AG10803 (cell line): ENCODE measurements at regions not wholly inside any gene's neighbourhood (a gene's known extent, or its start where the extent isn't known, plus 50 kb on each side); places are given as distances from the start of the nearest gene placed in this dataset.

Experiments
- DNase-seq: peaks from one replicate; pipeline ENCODE4 v3.0.0; 2010; ENCODE audit warnings: low read depth
- H3K4me3 ChIP-seq: 2 replicates; pipeline ENCODE4 v1.5.1; 2011; ENCODE audit warnings: mild to moderate bottlenecking, low read length, control low read depth
- TF ChIP-seq, protein P1 (sequence below): conservative IDR thresholded peaks from 2 replicates; pipeline ENCODE4 v1.5.1; 2011; ENCODE audit warnings: mild to moderate bottlenecking, low read length, control low read depth, inconsistent platforms

DNA sequence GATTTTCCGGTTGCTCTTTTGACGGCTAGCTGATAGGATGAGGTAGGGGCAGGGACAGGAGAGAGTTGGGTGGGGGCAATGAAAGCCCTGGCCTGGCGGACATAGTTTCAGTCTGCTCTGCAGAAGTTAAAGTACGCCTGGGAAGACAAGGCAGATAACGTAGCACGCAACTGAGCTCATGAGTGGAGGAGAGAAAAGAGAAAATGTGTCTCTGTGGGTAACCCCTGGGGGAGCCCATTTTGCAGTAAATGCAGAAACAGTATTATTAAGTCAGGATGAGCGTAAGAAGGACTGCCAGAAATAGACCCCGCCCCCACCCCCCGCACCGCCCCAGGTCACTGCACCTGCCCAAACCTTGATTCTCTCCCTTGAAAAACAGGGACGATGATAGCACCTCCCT, 51.7 kb upstream of the TARBP1 start:
- no peak for DNase-seq
- TF ChIP-seq, protein P1, sequence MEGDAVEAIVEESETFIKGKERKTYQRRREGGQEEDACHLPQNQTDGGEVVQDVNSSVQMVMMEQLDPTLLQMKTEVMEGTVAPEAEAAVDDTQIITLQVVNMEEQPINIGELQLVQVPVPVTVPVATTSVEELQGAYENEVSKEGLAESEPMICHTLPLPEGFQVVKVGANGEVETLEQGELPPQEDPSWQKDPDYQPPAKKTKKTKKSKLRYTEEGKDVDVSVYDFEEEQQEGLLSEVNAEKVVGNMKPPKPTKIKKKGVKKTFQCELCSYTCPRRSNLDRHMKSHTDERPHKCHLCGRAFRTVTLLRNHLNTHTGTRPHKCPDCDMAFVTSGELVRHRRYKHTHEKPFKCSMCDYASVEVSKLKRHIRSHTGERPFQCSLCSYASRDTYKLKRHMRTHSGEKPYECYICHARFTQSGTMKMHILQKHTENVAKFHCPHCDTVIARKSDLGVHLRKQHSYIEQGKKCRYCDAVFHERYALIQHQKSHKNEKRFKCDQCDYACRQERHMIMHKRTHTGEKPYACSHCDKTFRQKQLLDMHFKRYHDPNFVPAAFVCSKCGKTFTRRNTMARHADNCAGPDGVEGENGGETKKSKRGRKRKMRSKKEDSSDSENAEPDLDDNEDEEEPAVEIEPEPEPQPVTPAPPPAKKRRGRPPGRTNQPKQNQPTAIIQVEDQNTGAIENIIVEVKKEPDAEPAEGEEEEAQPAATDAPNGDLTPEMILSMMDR: no peak
- H3K4me3 ChIP-seq: no peak overlapping the region

DNA sequence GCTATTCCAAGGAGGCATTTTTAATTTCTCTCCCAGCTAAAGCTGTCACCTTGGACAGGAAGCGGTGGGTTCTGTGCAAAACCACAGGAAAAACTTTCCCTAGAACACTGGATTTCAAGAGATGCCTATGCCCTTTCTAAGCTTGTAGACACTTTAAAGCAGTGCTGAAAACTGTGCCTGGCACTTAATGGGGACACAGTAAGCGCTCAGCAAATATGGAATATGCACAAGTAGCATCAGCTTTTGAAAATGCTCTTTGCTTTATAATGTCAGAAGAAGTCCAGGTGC, 50.9 kb upstream of the TARBP1 start:
- TF ChIP-seq, protein P1: no peak
- DNase-seq: peak; percentile 45
- no peak overlapping the region for H3K4me3 ChIP-seq

DNA sequence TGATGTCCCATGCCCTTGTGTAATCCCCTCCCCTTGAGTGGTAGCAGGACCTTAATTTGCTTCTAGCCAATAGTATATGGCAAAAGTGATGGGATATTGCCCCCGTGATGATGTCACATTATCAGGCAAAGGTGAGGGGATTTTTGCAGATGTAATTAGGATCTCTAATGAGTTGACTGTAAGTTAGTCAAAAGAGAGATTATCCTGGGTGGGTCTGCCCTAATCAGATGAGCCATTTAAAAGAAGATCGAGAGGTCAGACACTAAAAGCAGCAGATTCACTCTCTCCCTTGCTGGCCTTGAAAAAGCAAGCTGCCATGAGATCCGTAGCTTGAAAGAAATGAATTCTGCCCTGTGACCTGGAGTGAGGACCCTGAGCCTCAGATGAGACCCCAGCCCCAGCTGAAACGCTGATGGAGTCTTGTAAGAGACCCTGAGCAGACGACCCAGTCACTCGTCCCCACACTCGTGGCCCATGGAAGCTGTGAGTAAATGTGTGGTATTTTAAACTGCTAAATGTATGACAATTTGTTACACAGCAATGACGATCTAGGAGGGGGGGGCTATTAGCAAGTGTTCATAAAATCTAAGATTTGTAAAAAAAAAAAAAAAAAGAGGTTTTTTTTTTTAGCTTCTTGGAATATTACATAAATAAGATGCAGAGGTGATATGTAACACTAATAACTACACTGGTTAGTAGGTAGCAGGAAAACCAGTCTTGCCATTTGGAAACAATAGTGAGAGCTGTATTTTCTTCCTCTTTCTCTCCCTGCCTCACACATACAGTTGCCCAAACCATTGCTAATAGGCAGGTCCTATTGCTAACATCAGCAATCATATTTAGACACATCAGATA, 50.3 kb upstream of the TARBP1 start:
- H3K4me3 ChIP-seq: no peak overlapping the region
- TF ChIP-seq, protein P1: no peak
- DNase-seq: no peak
